Vagina (tissue), 2 donors: ENCODE measurements at regions not wholly inside any gene's neighbourhood (a gene's known extent, or its start where the extent isn't known, plus 50 kb on each side); places are given as distances from the start of the nearest gene placed in this dataset.

Experiments used
- CTCF ChIP-seq, 3 experiments: fragments of 450-650 bp in 2 of 3; fragments of 200-600 bp in 1 of 3; sonication (generic) in 1 of 3; IDR thresholded peaks; one replicate each; pipeline ENCODE4 v1.5.1; 2017 to 2019; ENCODE audit warnings: antibody characterized with exemption in 3 of 3, mild to moderate bottlenecking in 2 of 3, moderate library complexity in 2 of 3
- POLR2A ChIP-seq, 2 donors: fragments of 450-650 bp; IDR thresholded peaks; one replicate each; pipeline ENCODE4 v1.6.1; 2017; ENCODE audit warnings: antibody characterized with exemption in 2 of 2, mild to moderate bottlenecking in 2 of 2, moderate library complexity in 2 of 2
- POLR2AphosphoS5 ChIP-seq, 2 donors: sonication (generic); formaldehyde crosslinking; IDR thresholded peaks; one replicate each; pipeline ENCODE4 v1.9.0; 2017; ENCODE audit warnings: antibody characterized with exemption in 2 of 2, mild to moderate bottlenecking in 2 of 2, low read depth in 1 of 2; ENCODE audit not compliant: insufficient read depth in 1 of 2

GRCh38 chr2:58860586-58860985 is 619.5 kb upstream of the FANCL start:
- TF ChIP-seq CTCF (IDR thresholded peaks at IDR 0.05) (no peak), POLR2A (IDR thresholded peaks at IDR 0.05) (no peak), POLR2AphosphoS5 (IDR thresholded peaks at IDR 0.05; ENCODE audit: insufficient read depth in 1 of 2, low read depth in 1 of 2) (no peak)
